ENCODE measurements at regions not wholly inside any gene's neighbourhood (a gene's known extent, or its start where the extent isn't known, plus 50 kb on each side); places are given as distances from the start of the nearest gene placed in this dataset.
A peak's percentile ranks its signal among the peaks of the same experiment; 100 is the strongest.

GRCh38 chr10:81036257-81036656 lies 498.6 kb downstream of the SH2D4B start:
- Mint-ChIP-seq H3K9me3 (ENCODE audit: unreplicated experiment) (no peaks in the 10 kb centered on the region), H3K4me1 (ENCODE audit: low read depth, unreplicated experiment) (no peaks in the 10 kb centered on the region), H3K27me3 (ENCODE audit: insufficient read depth, unreplicated experiment) (peaks cover 5% of the 10 kb centered on the region), H3K4me3 (ENCODE audit: unreplicated experiment) (no peak overlapping the region), H3K27ac (ENCODE audit: unreplicated experiment) (no peak overlapping the region), H3K36me3 (ENCODE audit: insufficient read depth, unreplicated experiment) (no peaks in the 10 kb centered on the region)
- Histone ChIP-seq H3K36me3 (ENCODE audit: control insufficient read depth, insufficient read depth, low read length) (no peaks in the 10 kb centered on the region), H3K4me3 (ENCODE audit: low read depth, low read length) (no peak overlapping the region), H3K9me3 (no peaks in the 10 kb centered on the region), H3K27me3 (replicated peaks; ENCODE audit: control insufficient read depth, insufficient read depth, low read length) (no peaks in the 10 kb centered on the region), H3K4me1 (peaks cover 6% of the 10 kb centered on the region; the same call in 1 of the 2 replicates)
- TF ChIP-seq CTCF (IDR thresholded peaks at IDR 0.05; ENCODE audit: insufficient read depth in 1 of 2, low read depth in 1 of 2, low read length in 1 of 2, severe bottlenecking in 1 of 2, unreplicated experiment in 1 of 2) = no peak
- BruUV-seq (replicated peaks) = no TSS peak
- no peak for DNase-seq
- CTCF ChIA-PET = no interaction called here
- POLR2A ChIA-PET = no interaction called here
- intact Hi-C loops (cut with micrococcal nuclease; ENCODE audit: unreplicated experiment) = no loop called here

- no peak for TF ChIP-seq CTCF (IDR thresholded peaks at IDR 0.05; ENCODE audit: insufficient read depth in 1 of 2, low read depth in 1 of 2, low read length in 1 of 2, severe bottlenecking in 1 of 2, unreplicated experiment in 1 of 2)
- H3K9me3 ChIP-seq = no peaks in the 10 kb centered on the region
- CTCF ChIA-PET = no interaction called here
- DNase-seq = no peak
- POLR2A ChIA-PET = no interaction called here
- no peaks in the 10 kb centered on the region for H3K36me3 Mint-ChIP-seq (ENCODE audit: insufficient read depth, unreplicated experiment)
- peaks cover 9% of the 10 kb centered on the region; the same call in 1 of the 2 replicates for H3K4me1 ChIP-seq
- H3K27ac Mint-ChIP-seq (ENCODE audit: unreplicated experiment) = no peak overlapping the region
- H3K4me3 Mint-ChIP-seq (ENCODE audit: unreplicated experiment) = no peak overlapping the region
- H3K27me3 ChIP-seq (replicated peaks; ENCODE audit: control insufficient read depth, insufficient read depth, low read length) = no peaks in the 10 kb centered on the region
- intact Hi-C loops (cut with micrococcal nuclease; ENCODE audit: unreplicated experiment) = no loop called here
- no peaks in the 10 kb centered on the region for H3K4me1 Mint-ChIP-seq (ENCODE audit: low read depth, unreplicated experiment)
- H3K27me3 Mint-ChIP-seq (ENCODE audit: insufficient read depth, unreplicated experiment) = peaks cover 4% of the 10 kb centered on the region
- no TSS peak for BruUV-seq (replicated peaks)
- no peaks in the 10 kb centered on the region for H3K36me3 ChIP-seq (ENCODE audit: control insufficient read depth, insufficient read depth, low read length)
- no peak overlapping the region for H3K4me3 ChIP-seq (ENCODE audit: low read depth, low read length)
- no peaks in the 10 kb centered on the region for H3K9me3 Mint-ChIP-seq (ENCODE audit: unreplicated experiment)
These were observed 502.3 kb downstream of the SH2D4B start for GRCh38 chr10:81040031-81040430.

GRCh38 chr10:81040940-81041339 lies 503.2 kb downstream of the SH2D4B start:
- Mint-ChIP-seq H3K4me1 (ENCODE audit: low read depth, unreplicated experiment) (no peaks in the 10 kb centered on the region), H3K36me3 (ENCODE audit: insufficient read depth, unreplicated experiment) (no peaks in the 10 kb centered on the region), H3K9me3 (ENCODE audit: unreplicated experiment) (no peaks in the 10 kb centered on the region), H3K4me3 (ENCODE audit: unreplicated experiment) (no peak overlapping the region), H3K27ac (ENCODE audit: unreplicated experiment) (no peak overlapping the region), H3K27me3 (ENCODE audit: insufficient read depth, unreplicated experiment) (no peaks in the 10 kb centered on the region)
- peak in 1 of 2 experiments; percentile 13 for DNase-seq
- intact Hi-C loops (cut with micrococcal nuclease; ENCODE audit: unreplicated experiment) = no loop called here
- Histone ChIP-seq H3K36me3 (ENCODE audit: control insufficient read depth, insufficient read depth, low read length) (no peaks in the 10 kb centered on the region), H3K27me3 (replicated peaks; ENCODE audit: control insufficient read depth, insufficient read depth, low read length) (no peaks in the 10 kb centered on the region), H3K9me3 (no peaks in the 10 kb centered on the region), H3K4me3 (ENCODE audit: low read depth, low read length) (no peak overlapping the region), H3K4me1 (peaks cover 9% of the 10 kb centered on the region; the same call in 1 of the 2 replicates)
- CTCF ChIA-PET = no interaction called here
- POLR2A ChIA-PET = no interaction called here
- BruUV-seq (replicated peaks) = no TSS peak
- no peak for TF ChIP-seq CTCF (IDR thresholded peaks at IDR 0.05; ENCODE audit: insufficient read depth in 1 of 2, low read depth in 1 of 2, low read length in 1 of 2, severe bottlenecking in 1 of 2, unreplicated experiment in 1 of 2)
